ENCODE measurements at regions not wholly inside any gene's neighbourhood (a gene's known extent, or its start where the extent isn't known, plus 50 kb on each side); places are given as distances from the start of the nearest gene placed in this dataset.
A peak's percentile ranks its signal among the peaks of the same experiment; 100 is the strongest.

DNA sequence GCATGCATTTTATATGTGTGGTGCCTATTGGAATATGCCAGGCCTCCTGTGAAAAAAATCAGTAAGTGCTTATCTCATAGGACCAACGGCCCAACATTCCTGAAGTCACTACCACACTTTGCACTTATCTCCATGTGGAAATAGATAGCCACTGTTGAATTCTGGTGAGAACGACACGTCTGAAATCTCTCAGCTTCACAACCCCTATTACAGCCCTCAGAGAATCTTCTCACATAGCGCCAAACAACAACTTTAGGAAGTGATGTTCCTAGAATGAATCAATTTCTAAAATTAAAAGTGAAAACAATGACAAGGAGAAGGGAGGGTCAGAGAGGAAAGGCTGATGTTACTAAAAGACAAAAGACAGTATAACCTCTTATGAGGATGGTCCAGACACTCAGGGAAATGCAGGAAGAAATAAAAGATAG is 270.8 kb upstream of the BTG1 start:
- H3K4me1 ChIP-seq: peaks cover 4% of the 10 kb centered on the region; the same call in 1 of the 2 replicates
- DNase-seq: no peak
- no peak overlapping the region for H3K4me3 ChIP-seq (ENCODE audit: low read depth, low read length)
- H3K9me3 ChIP-seq: no peaks in the 10 kb centered on the region
- no peaks in the 10 kb centered on the region for H3K27me3 ChIP-seq
- no peaks in the 10 kb centered on the region for H3K36me3 ChIP-seq
- TF ChIP-seq CTCF (IDR thresholded peaks at IDR 0.05; ENCODE audit: low read depth, low read length): no peak

- DNase-seq: no peak
- no peaks in the 10 kb centered on the region for H3K27me3 ChIP-seq
- H3K4me3 ChIP-seq (ENCODE audit: low read depth, low read length): no peak overlapping the region
- no peaks in the 10 kb centered on the region for H3K36me3 ChIP-seq
- peaks cover 4% of the 10 kb centered on the region; the same call in 1 of the 2 replicates for H3K4me1 ChIP-seq
- no peaks in the 10 kb centered on the region for H3K9me3 ChIP-seq
- TF ChIP-seq CTCF (IDR thresholded peaks at IDR 0.05; ENCODE audit: low read depth, low read length): no peak
These were observed 268.8 kb upstream of the BTG1 start for GRCh38 chr12:92414170-92415070.

- H3K27me3 ChIP-seq: no peaks in the 10 kb centered on the region
- H3K9me3 ChIP-seq: no peaks in the 10 kb centered on the region
- H3K4me3 ChIP-seq (ENCODE audit: low read depth, low read length): no peak overlapping the region
- peaks cover 4% of the 10 kb centered on the region; the same call in 1 of the 2 replicates for H3K4me1 ChIP-seq
- DNase-seq: no peak
- no peaks in the 10 kb centered on the region for H3K36me3 ChIP-seq
- TF ChIP-seq CTCF (IDR thresholded peaks at IDR 0.05; ENCODE audit: low read depth, low read length): no peak
These were observed 267.6 kb upstream of the BTG1 start for GRCh38 chr12:92413286-92413685.

- H3K4me1 ChIP-seq: peaks cover 4% of the 10 kb centered on the region; the same call in 1 of the 2 replicates
These were observed 267.2 kb upstream of the BTG1 start for GRCh38 chr12:92412856-92413255.

GRCh38 chr12:92411687-92412086 is 266.0 kb upstream of the BTG1 start:
- Histone ChIP-seq H3K4me3 (ENCODE audit: low read depth, low read length) (no peak overlapping the region), H3K4me1 (peaks cover 4% of the 10 kb centered on the region; the same call in 1 of the 2 replicates), H3K27me3 (no peaks in the 10 kb centered on the region), H3K36me3 (no peaks in the 10 kb centered on the region), H3K9me3 (no peaks in the 10 kb centered on the region)
- peak; percentile 40 for DNase-seq
- no peak for TF ChIP-seq CTCF (IDR thresholded peaks at IDR 0.05; ENCODE audit: low read depth, low read length)

More at GRCh38 chr12:92412856-92413255, 267.2 kb upstream of the BTG1 start:
- DNase-seq: no peak
- no peak overlapping the region for H3K4me3 ChIP-seq (ENCODE audit: low read depth, low read length)
- H3K36me3 ChIP-seq: no peaks in the 10 kb centered on the region
- no peak for TF ChIP-seq CTCF (IDR thresholded peaks at IDR 0.05; ENCODE audit: low read depth, low read length)
- no peaks in the 10 kb centered on the region for H3K9me3 ChIP-seq
- no peaks in the 10 kb centered on the region for H3K27me3 ChIP-seq

Measured in BE2C (cell line).